ENCODE measurements at regions not wholly inside any gene's neighbourhood (a gene's known extent, or its start where the extent isn't known, plus 50 kb on each side); places are given as distances from the start of the nearest gene placed in this dataset.
A peak's percentile ranks its signal among the peaks of the same experiment; 100 is the strongest.

GRCh38 chr4:81982846-81983540 is 390.8 kb downstream of the HNRNPD start:
- no peak overlapping the region for H3K27ac Mint-ChIP-seq (ENCODE audit: unreplicated experiment)
- no peaks in the 10 kb centered on the region for H3K27me3 Mint-ChIP-seq (ENCODE audit: unreplicated experiment)
- H3K9me3 Mint-ChIP-seq (ENCODE audit: unreplicated experiment) = no peaks in the 10 kb centered on the region
- H3K4me3 Mint-ChIP-seq (ENCODE audit: unreplicated experiment) = no peak overlapping the region
- no peak for TF ChIP-seq CTCF (IDR thresholded peaks at IDR 0.05; ENCODE audit: partially characterized antibody, unreplicated experiment)
- no peaks in the 10 kb centered on the region for H3K36me3 Mint-ChIP-seq (ENCODE audit: unreplicated experiment)
- H3K4me1 Mint-ChIP-seq (ENCODE audit: low read depth, unreplicated experiment) = peaks cover 19% of the 10 kb centered on the region
- DNase-seq = no peak

GRCh38 chr4:81981218-81981617 is 392.6 kb downstream of the HNRNPD start:
- Mint-ChIP-seq H3K36me3 (ENCODE audit: unreplicated experiment) (no peaks in the 10 kb centered on the region), H3K9me3 (ENCODE audit: unreplicated experiment) (no peaks in the 10 kb centered on the region), H3K4me3 (ENCODE audit: unreplicated experiment) (no peak overlapping the region), H3K4me1 (ENCODE audit: low read depth, unreplicated experiment) (peaks cover 28% of the 10 kb centered on the region), H3K27ac (ENCODE audit: unreplicated experiment) (no peak overlapping the region), H3K27me3 (ENCODE audit: unreplicated experiment) (no peaks in the 10 kb centered on the region)
- DNase-seq = no peak
- TF ChIP-seq CTCF (IDR thresholded peaks at IDR 0.05; ENCODE audit: partially characterized antibody, unreplicated experiment) = no peak

- H3K4me3 Mint-ChIP-seq (ENCODE audit: unreplicated experiment) = no peak overlapping the region
These were observed 399.3 kb downstream of the HNRNPD start for GRCh38 chr4:81974523-81974922.

GRCh38 chr4:81971637-81972381 is 402.0 kb downstream of the HNRNPD start:
- Mint-ChIP-seq H3K4me1 (ENCODE audit: low read depth, unreplicated experiment) (peaks cover 8% of the 10 kb centered on the region), H3K27me3 (ENCODE audit: unreplicated experiment) (peaks cover 5% of the 10 kb centered on the region), H3K4me3 (ENCODE audit: unreplicated experiment) (no peak overlapping the region), H3K9me3 (ENCODE audit: unreplicated experiment) (no peaks in the 10 kb centered on the region), H3K36me3 (ENCODE audit: unreplicated experiment) (peaks cover 4% of the 10 kb centered on the region), H3K27ac (ENCODE audit: unreplicated experiment) (peak overlapping the region; percentile 33)
- TF ChIP-seq CTCF (IDR thresholded peaks at IDR 0.05; ENCODE audit: partially characterized antibody, unreplicated experiment) = no peak
- DNase-seq = no peak

More at GRCh38 chr4:81974523-81974922, 399.3 kb downstream of the HNRNPD start:
- DNase-seq = no peak
- Mint-ChIP-seq H3K36me3 (ENCODE audit: unreplicated experiment) (peaks cover 4% of the 10 kb centered on the region), H3K27me3 (ENCODE audit: unreplicated experiment) (peaks cover 5% of the 10 kb centered on the region), H3K9me3 (ENCODE audit: unreplicated experiment) (no peaks in the 10 kb centered on the region), H3K4me1 (ENCODE audit: low read depth, unreplicated experiment) (peaks cover 14% of the 10 kb centered on the region), H3K27ac (ENCODE audit: unreplicated experiment) (no peak overlapping the region)
- TF ChIP-seq CTCF (IDR thresholded peaks at IDR 0.05; ENCODE audit: partially characterized antibody, unreplicated experiment) = no peak

GRCh38 chr4:81971061-81971460 is 402.7 kb downstream of the HNRNPD start:
- TF ChIP-seq CTCF (IDR thresholded peaks at IDR 0.05; ENCODE audit: partially characterized antibody, unreplicated experiment) = no peak
- H3K27me3 Mint-ChIP-seq (ENCODE audit: unreplicated experiment) = peaks cover 5% of the 10 kb centered on the region
- H3K4me3 Mint-ChIP-seq (ENCODE audit: unreplicated experiment) = no peak overlapping the region
- peaks cover 6% of the 10 kb centered on the region for H3K4me1 Mint-ChIP-seq (ENCODE audit: low read depth, unreplicated experiment)
- no peak overlapping the region for H3K27ac Mint-ChIP-seq (ENCODE audit: unreplicated experiment)
- no peaks in the 10 kb centered on the region for H3K9me3 Mint-ChIP-seq (ENCODE audit: unreplicated experiment)
- DNase-seq = no peak
- peaks cover 4% of the 10 kb centered on the region for H3K36me3 Mint-ChIP-seq (ENCODE audit: unreplicated experiment)
